ENCODE measurements at regions not wholly inside any gene's neighbourhood (a gene's known extent, or its start where the extent isn't known, plus 50 kb on each side); places are given as distances from the start of the nearest gene placed in this dataset.

GRCh38 chr3:64985072-64985471, 297.3 kb upstream of the ADAMTS9 start:
- no peak for TF ChIP-seq CTCF (conservative IDR thresholded peaks at IDR 0.05 in 1 of 2, IDR thresholded peaks at IDR 0.05 in 1 of 2; ENCODE audit: extremely low read depth in 1 of 2, insufficient read depth in 1 of 2, low read depth in 1 of 2, low read length in 2 of 2)
- TF ChIP-seq EZH2 (IDR thresholded peaks at IDR 0.05; ENCODE audit: borderline replicate concordance, low read length) = no peak
